ENCODE measurements at regions not wholly inside any gene's neighbourhood (a gene's known extent, or its start where the extent isn't known, plus 50 kb on each side); places are given as distances from the start of the nearest gene placed in this dataset.

- no peak for DNase-seq (ENCODE audit: low read depth in 1 of 2, low spot score in 2 of 2)
- H2BK12ac ChIP-seq (ENCODE audit: low read depth, low read length): no peak overlapping the region
- no peaks in the 10 kb centered on the region for H4K20me1 ChIP-seq (replicated peaks in 1 of 2; ENCODE audit: control insufficient read depth in 1 of 2, insufficient read depth in 2 of 2, low read length in 2 of 2)
- TF ChIP-seq GTF2F1 (IDR thresholded peaks at IDR 0.05; ENCODE audit: borderline replicate concordance, low read depth, low read length) (no peak), SP1 (IDR thresholded peaks at IDR 0.05; ENCODE audit: low read depth, low read length) (no peak), SP2 (IDR thresholded peaks at IDR 0.05; ENCODE audit: low read length) (no peak), ATF2 (IDR thresholded peaks at IDR 0.05; ENCODE audit: low read length) (no peak), HDAC6 (IDR thresholded peaks at IDR 0.05; ENCODE audit: low read depth, low read length) (no peak), KDM4A (IDR thresholded peaks at IDR 0.05; ENCODE audit: low read depth, low read length, severe bottlenecking) (no peak), MAFK (IDR thresholded peaks at IDR 0.05; ENCODE audit: low read depth, low read length) (no peak), BACH1 (IDR thresholded peaks at IDR 0.05; ENCODE audit: low read length) (no peak), NANOG (IDR thresholded peaks at IDR 0.05; ENCODE audit: insufficient read depth, low read depth, low read length, poor library complexity, severe bottlenecking) (no peak)
- H3K4ac ChIP-seq (replicated peaks; ENCODE audit: insufficient read length, low read depth, low read length): no peak overlapping the region
- H3K4me1 ChIP-seq (replicated peaks in 1 of 4; ENCODE audit: control insufficient read depth in 3 of 4, insufficient read depth in 4 of 4, low read length in 3 of 4): no peaks in the 10 kb centered on the region
- no peak overlapping the region for H3K4me3 ChIP-seq (ENCODE audit: extremely low read depth in 1 of 4, insufficient read depth in 2 of 4, low read depth in 3 of 4, low read length in 4 of 4)
- H4K5ac ChIP-seq (ENCODE audit: insufficient read length, low read depth, low read length): no peak overlapping the region
- H3K9ac ChIP-seq (replicated peaks in 1 of 4; ENCODE audit: extremely low read depth in 1 of 4, low read depth in 3 of 4, low read length in 3 of 4): no peak overlapping the region
- H2BK120ac ChIP-seq (replicated peaks; ENCODE audit: low read depth, low read length): no peak overlapping the region
- H2BK5ac ChIP-seq (ENCODE audit: low read depth, low read length): no peak overlapping the region
- H3K18ac ChIP-seq (ENCODE audit: extremely low read depth, low read length): no peak overlapping the region
- H3K23me2 ChIP-seq (ENCODE audit: low read depth, low read length): no peaks in the 10 kb centered on the region
- H3K14ac ChIP-seq (ENCODE audit: insufficient read length): no peak overlapping the region
- H3K36me3 ChIP-seq (ENCODE audit: control insufficient read depth in 2 of 4, insufficient read depth in 4 of 4, low read length in 3 of 4): no peaks in the 10 kb centered on the region
- no peaks in the 10 kb centered on the region for H3K27me3 ChIP-seq (replicated peaks in 1 of 4; ENCODE audit: control insufficient read depth in 3 of 4, extremely low read depth in 1 of 4, insufficient read depth in 3 of 4, low read length in 3 of 4)
- ChIA-PET POLR2A (ENCODE audit: partially characterized antibody) (no interaction called here), CTCF (ENCODE audit: partially characterized antibody) (interaction anchor here (0.9 to 1.4 kb wide), 2 partner anchors 21 to 70 kb away, joined by 3 to 5 read pairs; partner anchors contain the start of gene FHIP2A)
- H3K79me1 ChIP-seq (ENCODE audit: low read depth, low read length): no peaks in the 10 kb centered on the region
- H2BK20ac ChIP-seq (ENCODE audit: low read length): no peak overlapping the region
- WGBS, 2 experiments (ENCODE audit: extremely low coverage in 1 of 2, insufficient coverage in 1 of 2, insufficient read length in 1 of 2, insufficient replicate concordance in 2 of 2, low coverage in 1 of 2, low lambda C conversion rate in 2 of 2, missing lambda C conversion rate in 1 of 2): 88% methylated on average over 3 of the region's 3 CpGs; no CpG with 5 or more reads in 1 of the 2 experiments
- H2BK15ac ChIP-seq (ENCODE audit: low read length): no peak overlapping the region
- no peak overlapping the region for H4K8ac ChIP-seq (ENCODE audit: extremely low read depth, insufficient read depth, low read length)
- H3K56ac ChIP-seq (replicated peaks; ENCODE audit: insufficient read length, low read depth, low read length): no peak overlapping the region
- FAIRE-seq: no peak
- no peak overlapping the region for H3K27ac ChIP-seq (ENCODE audit: low read depth, low read length)
- H3K23ac ChIP-seq (ENCODE audit: insufficient read length): no peak overlapping the region
- H2AFZ ChIP-seq (ENCODE audit: low read length): no peak overlapping the region
- H3K79me2 ChIP-seq (ENCODE audit: control insufficient read depth in 1 of 2, insufficient read depth in 2 of 2, low read length in 2 of 2): no peaks in the 10 kb centered on the region
- no peak overlapping the region for H4K91ac ChIP-seq (replicated peaks; ENCODE audit: insufficient read length, low read length)
- H3K9me3 ChIP-seq (ENCODE audit: insufficient read depth in 2 of 2, low read depth in 1 of 2, low read length in 1 of 2): no peaks in the 10 kb centered on the region
- H2AK5ac ChIP-seq (ENCODE audit: low read depth, low read length): no peak overlapping the region
- H3K4me2 ChIP-seq (ENCODE audit: insufficient read depth in 1 of 2, low read depth in 2 of 2, low read length in 2 of 2): no peak overlapping the region
Measured at GRCh38 chr10:114751856-114752255, 69.7 kb upstream of the FHIP2A start.
